Heart left ventricle (tissue), 13 donors: ENCODE measurements at regions not wholly inside any gene's neighbourhood (a gene's known extent, or its start where the extent isn't known, plus 50 kb on each side); places are given as distances from the start of the nearest gene placed in this dataset.

ENCODE experiments used
- POLR2A ChIP-seq, 2 donors: fragments of 450-650 bp; IDR thresholded peaks; one replicate each; pipeline ENCODE4 v1.6.1; 2017; ENCODE audit warnings: antibody characterized with exemption in 2 of 2, mild to moderate bottlenecking in 2 of 2, moderate library complexity in 2 of 2
- TF ChIP-seq, protein P1 (sequence below), 12 donors: fragments of 200-600 bp; sonication (generic) in 4 of 12; IDR thresholded peaks; one replicate each; pipeline versions ENCODE4 v1.5.0 to v1.8.0; 2018 to 2022; ENCODE audit warnings: antibody characterized with exemption in 12 of 12, mild to moderate bottlenecking in 5 of 12
- donor health status: ischemic (EF 13 %, LVEDD 7.1; RV severe dilation, severe dysfunction).
- donor health status: DM: no; HTN: yes; CAD: no.
- donor health status: DM: no; HTN: no; CAD: no.
- donor health status: ischemic (EF 25% LVEDD 6.9; RV normal size, moderate dysfunction).
- donor health status: ischemic (EF 25% LVEDD 5.7; RV mildly dilated, moderate dysfunction).
- donor health status: ischemic (EF 35%, LVEDD 5.7; RV mildly dilated, moderate dysfunction).
- donor health status: nonischemic (EF 11% LVEDD 7.7; RV severe dilation, severe dysfunction).
- donor health status: DM: yes; HTN: yes; CAD: no.
- donor health status: PGD.
- donor health status: ischemic (EF 29% LVEDD 5.4; RV normal size, mild dysfunction).
- donor health status: nonischemic (EF 23%, LVEDD 6.1; RV moderate dilation, normal function).

DNA sequence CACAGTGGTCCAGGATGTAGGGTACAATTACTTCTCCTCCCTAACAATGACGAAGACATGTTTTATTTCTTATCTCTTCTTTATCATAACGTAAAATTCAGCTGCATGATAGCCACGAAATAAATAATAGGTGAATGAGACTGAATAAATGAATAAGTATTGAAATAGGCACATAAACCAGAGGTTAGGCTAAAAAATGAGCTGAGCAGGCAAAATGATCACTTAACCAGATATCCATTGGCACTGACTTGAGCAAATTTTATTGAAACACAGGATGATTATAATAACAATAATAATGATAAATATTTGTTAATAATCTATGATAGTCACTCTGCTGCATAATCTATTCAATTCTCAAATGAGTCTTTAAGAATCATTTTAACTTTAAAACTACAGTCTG, 506.9 kb upstream of the ZNF804A start:
- TF ChIP-seq, protein P1, sequence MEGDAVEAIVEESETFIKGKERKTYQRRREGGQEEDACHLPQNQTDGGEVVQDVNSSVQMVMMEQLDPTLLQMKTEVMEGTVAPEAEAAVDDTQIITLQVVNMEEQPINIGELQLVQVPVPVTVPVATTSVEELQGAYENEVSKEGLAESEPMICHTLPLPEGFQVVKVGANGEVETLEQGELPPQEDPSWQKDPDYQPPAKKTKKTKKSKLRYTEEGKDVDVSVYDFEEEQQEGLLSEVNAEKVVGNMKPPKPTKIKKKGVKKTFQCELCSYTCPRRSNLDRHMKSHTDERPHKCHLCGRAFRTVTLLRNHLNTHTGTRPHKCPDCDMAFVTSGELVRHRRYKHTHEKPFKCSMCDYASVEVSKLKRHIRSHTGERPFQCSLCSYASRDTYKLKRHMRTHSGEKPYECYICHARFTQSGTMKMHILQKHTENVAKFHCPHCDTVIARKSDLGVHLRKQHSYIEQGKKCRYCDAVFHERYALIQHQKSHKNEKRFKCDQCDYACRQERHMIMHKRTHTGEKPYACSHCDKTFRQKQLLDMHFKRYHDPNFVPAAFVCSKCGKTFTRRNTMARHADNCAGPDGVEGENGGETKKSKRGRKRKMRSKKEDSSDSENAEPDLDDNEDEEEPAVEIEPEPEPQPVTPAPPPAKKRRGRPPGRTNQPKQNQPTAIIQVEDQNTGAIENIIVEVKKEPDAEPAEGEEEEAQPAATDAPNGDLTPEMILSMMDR (IDR thresholded peaks at IDR 0.05) = no peak
- TF ChIP-seq POLR2A (IDR thresholded peaks at IDR 0.05) = no peak
